AG09309 (cell line): ENCODE measurements at regions not wholly inside any gene's neighbourhood (a gene's known extent, or its start where the extent isn't known, plus 50 kb on each side); places are given as distances from the start of the nearest gene placed in this dataset.

ENCODE experiments used
- DNase-seq: peaks from one replicate; pipeline ENCODE4 v3.0.0-alpha.2; 2010; ENCODE audit warnings: low read depth
- H3K4me3 ChIP-seq: 2 replicates; pipeline ENCODE4 v1.5.1; 2011; ENCODE audit warnings: mild to moderate bottlenecking, low read depth, low read length, moderate library complexity; ENCODE audit not compliant: control insufficient read depth
- CTCF ChIP-seq: IDR thresholded peaks from 2 replicates; pipeline ENCODE4 v1.5.1; 2011; ENCODE audit warnings: mild to moderate bottlenecking, low read depth, low read length, inconsistent platforms; ENCODE audit not compliant: insufficient read depth, control insufficient read depth; ENCODE audit errors: missing control alignments

DNA sequence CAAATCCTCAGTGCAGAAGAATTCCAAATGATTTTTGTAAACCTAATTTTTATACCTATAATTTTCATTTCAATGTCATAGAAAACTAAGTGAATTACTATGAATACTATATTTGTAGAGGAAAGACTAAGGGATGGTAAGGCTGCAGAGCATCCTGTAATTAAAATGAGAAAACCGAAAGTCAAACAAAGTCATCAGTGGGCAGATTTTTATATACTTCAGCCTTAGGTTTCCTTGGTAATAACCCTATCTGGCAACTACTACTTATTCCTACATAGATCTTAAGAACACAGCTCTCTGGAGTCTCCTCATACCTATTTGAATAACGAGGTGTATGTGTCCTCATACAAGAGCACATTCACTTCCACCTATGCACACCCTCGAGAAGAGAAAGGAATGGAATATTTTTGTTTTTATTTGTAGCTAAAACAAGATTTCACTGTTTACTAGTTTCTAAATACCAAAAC is 117.9 kb upstream of the SGK1 start:
- no peak overlapping the region for H3K4me3 ChIP-seq
- no peak for DNase-seq
- TF ChIP-seq CTCF = no peak

- TF ChIP-seq CTCF = no peak
- no peak for DNase-seq
- H3K4me3 ChIP-seq = no peak overlapping the region
Measured at GRCh38 chr6:134434019-134434942, 116.4 kb upstream of the SGK1 start.

DNA sequence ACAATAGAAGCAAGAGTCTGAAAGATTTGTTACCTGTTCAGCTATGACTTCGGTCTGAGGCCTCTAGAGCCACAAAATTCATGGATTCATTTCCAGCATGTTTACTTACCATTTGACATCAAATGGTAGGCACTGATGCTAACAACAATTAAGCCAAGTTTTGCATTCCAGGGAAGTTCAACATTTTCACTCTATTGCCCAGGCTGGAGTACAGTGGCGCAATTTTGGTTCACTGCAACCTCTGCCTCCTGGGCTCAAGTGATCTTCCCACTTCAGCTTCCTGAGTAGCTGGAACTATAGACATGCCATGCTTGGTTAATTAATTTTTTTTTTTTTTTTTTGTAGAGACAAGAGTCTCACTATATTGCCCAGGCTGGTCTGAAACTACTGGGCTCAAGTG is 114.1 kb upstream of the SGK1 start:
- no peak overlapping the region for H3K4me3 ChIP-seq
- DNase-seq = no peak
- TF ChIP-seq CTCF = no peak

GRCh38 chr6:134431421-134431859 is 113.5 kb upstream of the SGK1 start:
- no peak for DNase-seq
- TF ChIP-seq CTCF = no peak
- no peak overlapping the region for H3K4me3 ChIP-seq

GRCh38 chr6:134429861-134430380 is 112.0 kb upstream of the SGK1 start:
- TF ChIP-seq CTCF = no peak
- DNase-seq = no peak
- no peak overlapping the region for H3K4me3 ChIP-seq

- TF ChIP-seq CTCF = no peak
- H3K4me3 ChIP-seq = no peak overlapping the region
- no peak for DNase-seq
Measured at GRCh38 chr6:134427721-134428120, 109.8 kb upstream of the SGK1 start.
